GM18909 (cell line): ENCODE measurements at regions not wholly inside any gene's neighbourhood (a gene's known extent, or its start where the extent isn't known, plus 50 kb on each side); places are given as distances from the start of the nearest gene placed in this dataset.

Source experiments
- ATAC-seq: cut with Tn5 transposase; IDR thresholded peaks from one replicate; pipeline ENCODE4 v1.9.1; 2021; ENCODE audit warnings: mild to moderate bottlenecking; ENCODE audit not compliant: unreplicated experiment, poor library complexity

- no peak for ATAC-seq
Observed at GRCh38 chr18:5091741-5092140, 105.3 kb downstream of the AKAIN1 start.

GRCh38 chr18:5075297-5075696 lies 121.8 kb downstream of the AKAIN1 start:
- no peak for ATAC-seq

- peak; percentile 71 for ATAC-seq
Observed at GRCh38 chr18:5073026-5073944, 123.8 kb downstream of the AKAIN1 start.

GRCh38 chr18:5068851-5069250 lies 128.2 kb downstream of the AKAIN1 start:
- no peak for ATAC-seq

GRCh38 chr18:5066380-5066977 lies 130.6 kb downstream of the AKAIN1 start:
- ATAC-seq, result peak; percentile 36

GRCh38 chr18:5065615-5066014 lies 131.4 kb downstream of the AKAIN1 start:
- ATAC-seq, result no peak

- no peak for ATAC-seq
Observed at GRCh38 chr18:5064841-5065370, 132.2 kb downstream of the AKAIN1 start.

GRCh38 chr18:5061785-5062184 lies 135.3 kb downstream of the AKAIN1 start:
- no peak for ATAC-seq

- no peak for ATAC-seq
Observed at GRCh38 chr18:5060543-5060942, 136.5 kb downstream of the AKAIN1 start.

- no peak for ATAC-seq
Observed at GRCh38 chr18:5059696-5060032, 137.4 kb downstream of the AKAIN1 start.

GRCh38 chr18:5058768-5059695 lies 138.0 kb downstream of the AKAIN1 start:
- peak; percentile 58 for ATAC-seq

- ATAC-seq, result peak; percentile 81
Observed at GRCh38 chr18:5057386-5058348, 139.4 kb downstream of the AKAIN1 start.

- ATAC-seq, result no peak
Observed at GRCh38 chr18:5052491-5052890, 144.6 kb downstream of the AKAIN1 start.

GRCh38 chr18:5051207-5051606 lies 145.8 kb downstream of the AKAIN1 start:
- ATAC-seq, result no peak

- no peak for ATAC-seq
Observed at GRCh38 chr18:5049124-5049523, 147.9 kb downstream of the AKAIN1 start.

GRCh38 chr18:5040476-5040875 lies 156.6 kb downstream of the AKAIN1 start:
- ATAC-seq, result no peak

GRCh38 chr18:5036523-5036922 lies 160.5 kb downstream of the AKAIN1 start:
- ATAC-seq, result no peak

GRCh38 chr18:5031216-5031615 lies 165.8 kb downstream of the AKAIN1 start:
- no peak for ATAC-seq

- ATAC-seq, result no peak
Observed at GRCh38 chr18:5030636-5031035, 166.4 kb downstream of the AKAIN1 start.
